WERI-Rb-1 (cell line): ENCODE measurements at regions not wholly inside any gene's neighbourhood (a gene's known extent, or its start where the extent isn't known, plus 50 kb on each side); places are given as distances from the start of the nearest gene placed in this dataset.

ENCODE experiments used
- DNase-seq: peaks from one replicate; pipeline ENCODE4 v3.0.0-alpha.2; 2020
- H3K27ac ChIP-seq: fragments of 250-450 bp; sonication (Bioruptor Pico); 2 replicates; pipeline ENCODE4 v1.5.1; 2020; ENCODE audit warnings: mild to moderate bottlenecking, moderate library complexity
- H3K27me3 ChIP-seq: fragments of 250-450 bp; sonication (Bioruptor Pico); 2 replicates; pipeline ENCODE4 v1.5.1; 2021; ENCODE audit warnings: mild to moderate bottlenecking, low read depth, moderate library complexity; ENCODE audit not compliant: insufficient read depth, severe bottlenecking
- H3K36me3 ChIP-seq: fragments of 250-450 bp; sonication (Bioruptor Pico); 2 replicates; pipeline ENCODE4 v1.5.1; 2020; ENCODE audit warnings: mild to moderate bottlenecking, moderate library complexity
- H3K4me3 ChIP-seq: 2 replicates; pipeline ENCODE4 v1.5.1; 2011; ENCODE audit warnings: low read depth, mild to moderate bottlenecking, control low read depth, low read length
- H3K9me3 ChIP-seq: fragments of 250-450 bp; sonication (Bioruptor Pico); 2 replicates; pipeline ENCODE4 v1.5.1; 2021; ENCODE audit warnings: mild to moderate bottlenecking, moderate library complexity; ENCODE audit not compliant: severe bottlenecking
- CTCF ChIP-seq: IDR thresholded peaks from 2 replicates; pipeline ENCODE4 v1.5.1; 2011; ENCODE audit warnings: low read depth, mild to moderate bottlenecking, control low read depth, inconsistent platforms, low read length

- Histone ChIP-seq H3K36me3 (no peaks in the 10 kb centered on the region), H3K4me3 (no peak overlapping the region), H3K27ac (no peak overlapping the region), H3K9me3 (no peaks in the 10 kb centered on the region), H3K27me3 (no peaks in the 10 kb centered on the region)
- no peak for DNase-seq
- TF ChIP-seq CTCF = no peak
These were observed 281.8 kb upstream of the KLF6 start for GRCh38 chr10:4066581-4067390.

GRCh38 chr10:4064489-4064888 is 279.5 kb upstream of the KLF6 start:
- DNase-seq = no peak
- no peaks in the 10 kb centered on the region for H3K9me3 ChIP-seq
- no peak for TF ChIP-seq CTCF
- no peaks in the 10 kb centered on the region for H3K27me3 ChIP-seq
- H3K36me3 ChIP-seq = no peaks in the 10 kb centered on the region
- no peak overlapping the region for H3K4me3 ChIP-seq
- H3K27ac ChIP-seq = no peak overlapping the region

- Histone ChIP-seq H3K27me3 (no peaks in the 10 kb centered on the region), H3K36me3 (no peaks in the 10 kb centered on the region), H3K9me3 (no peaks in the 10 kb centered on the region), H3K27ac (no peak overlapping the region), H3K4me3 (no peak overlapping the region)
- no peak for DNase-seq
- no peak for TF ChIP-seq CTCF
These were observed 278.7 kb upstream of the KLF6 start for GRCh38 chr10:4063717-4064116.

- H3K4me3 ChIP-seq = no peak overlapping the region
- no peak for DNase-seq
- no peaks in the 10 kb centered on the region for H3K9me3 ChIP-seq
- no peaks in the 10 kb centered on the region for H3K36me3 ChIP-seq
- no peaks in the 10 kb centered on the region for H3K27me3 ChIP-seq
- H3K27ac ChIP-seq = no peak overlapping the region
- TF ChIP-seq CTCF = no peak
These were observed 277.7 kb upstream of the KLF6 start for GRCh38 chr10:4062751-4063150.

- no peak for DNase-seq
These were observed 277.1 kb upstream of the KLF6 start for GRCh38 chr10:4062072-4062471.

More at GRCh38 chr10:4062072-4062471, 277.1 kb upstream of the KLF6 start:
- H3K27ac ChIP-seq = no peak overlapping the region
- no peaks in the 10 kb centered on the region for H3K36me3 ChIP-seq
- H3K4me3 ChIP-seq = no peak overlapping the region
- TF ChIP-seq CTCF = no peak
- H3K9me3 ChIP-seq = no peaks in the 10 kb centered on the region
- no peaks in the 10 kb centered on the region for H3K27me3 ChIP-seq
